H1 (cell line): ENCODE measurements at regions not wholly inside any gene's neighbourhood (a gene's known extent, or its start where the extent isn't known, plus 50 kb on each side); places are given as distances from the start of the nearest gene placed in this dataset.

Experiments
- CTCF ChIP-seq, 3 experiments: IDR thresholded peaks; 1 replicate in 2 of 3; 2 replicates in 1 of 3; pipeline versions ENCODE4 v1.5.1 to v1.6.1; 2011; ENCODE audit warnings: low read length in 3 of 3, mild to moderate bottlenecking in 3 of 3, inconsistent platforms in 2 of 3, low read depth in 1 of 3, moderate library complexity in 1 of 3; ENCODE audit not compliant: insufficient read depth in 1 of 3; ENCODE audit errors: control extremely low read depth in 1 of 3
- GABPA ChIP-seq: IDR thresholded peaks from 2 replicates; pipeline ENCODE4 v1.6.1; 2011; ENCODE audit warnings: mild to moderate bottlenecking, low read length, moderate library complexity, borderline replicate concordance; ENCODE audit not compliant: insufficient read depth
- HDAC2 ChIP-seq, 2 experiments: fragments of 300-600 bp in 1 of 2; sonication (generic) in 1 of 2; IDR thresholded peaks; 2 replicates each; pipeline ENCODE4 v1.6.1; 2011 to 2012; ENCODE audit warnings: low read depth in 2 of 2, low read length in 2 of 2, mild to moderate bottlenecking in 2 of 2, moderate library complexity in 2 of 2, borderline replicate concordance in 1 of 2, inconsistent platforms in 1 of 2
- POLR2A ChIP-seq, 2 experiments: IDR thresholded peaks; 1 replicate in 1 of 2; 2 replicates in 1 of 2; pipeline ENCODE4 v1.6.1; 2011; ENCODE audit warnings: low read depth in 2 of 2, low read length in 2 of 2, mild to moderate bottlenecking in 2 of 2; ENCODE audit errors: control extremely low read depth in 1 of 2
- SUZ12 ChIP-seq: fragments of 200-600 bp; sonication (generic); IDR thresholded peaks from 2 replicates; pipeline ENCODE4 v1.6.1; 2012; ENCODE audit warnings: mild to moderate bottlenecking, inconsistent platforms, low read length, moderate library complexity, mixed read lengths
- TEAD4 ChIP-seq: IDR thresholded peaks from 2 replicates; pipeline ENCODE4 v1.6.1; 2012; ENCODE audit warnings: low read depth, low read length, inconsistent platforms, mixed read lengths
- TF ChIP-seq, protein P1 (sequence below): IDR thresholded peaks from 2 replicates; pipeline ENCODE4 v1.6.1; 2012; ENCODE audit warnings: low read length, inconsistent platforms
- TF ChIP-seq, protein P2 (sequence below): IDR thresholded peaks from 2 replicates; pipeline ENCODE4 v1.6.1; 2012; ENCODE audit warnings: inconsistent platforms

DNA sequence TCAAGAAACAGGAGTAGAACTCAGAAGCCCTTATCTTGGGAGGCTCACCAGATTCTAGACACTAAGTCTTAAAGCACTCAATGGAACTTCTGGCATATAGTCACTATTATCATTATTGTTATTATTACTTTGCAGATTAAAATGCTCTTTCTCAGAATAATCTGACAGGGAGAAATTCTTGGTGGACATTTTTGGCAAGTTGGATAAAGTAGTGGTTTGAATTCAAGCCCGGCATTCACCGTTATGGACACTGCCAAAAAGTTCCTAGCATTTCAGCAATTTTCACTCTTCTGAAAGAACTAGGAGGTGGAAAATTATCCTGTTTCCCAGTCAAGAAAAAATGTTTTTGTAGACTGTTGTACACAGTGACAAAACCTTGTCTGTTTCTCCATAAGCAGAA lies 179.6 kb upstream of the ISX start:
- TF ChIP-seq SUZ12 (no peak), GABPA (no peak), CTCF (IDR thresholded peaks at IDR 0.05; ENCODE audit: control extremely low read depth in 1 of 3, insufficient read depth in 1 of 3, low read depth in 1 of 3, low read length in 3 of 3) (no peak), POLR2A (IDR thresholded peaks at IDR 0.05; ENCODE audit: control extremely low read depth in 1 of 2, low read depth in 2 of 2, low read length in 2 of 2) (no peak), TEAD4 (no peak), HDAC2 (IDR thresholded peaks at IDR 0.05; ENCODE audit: borderline replicate concordance in 1 of 2, low read depth in 2 of 2, low read length in 2 of 2) (no peak)
- TF ChIP-seq, protein P1, sequence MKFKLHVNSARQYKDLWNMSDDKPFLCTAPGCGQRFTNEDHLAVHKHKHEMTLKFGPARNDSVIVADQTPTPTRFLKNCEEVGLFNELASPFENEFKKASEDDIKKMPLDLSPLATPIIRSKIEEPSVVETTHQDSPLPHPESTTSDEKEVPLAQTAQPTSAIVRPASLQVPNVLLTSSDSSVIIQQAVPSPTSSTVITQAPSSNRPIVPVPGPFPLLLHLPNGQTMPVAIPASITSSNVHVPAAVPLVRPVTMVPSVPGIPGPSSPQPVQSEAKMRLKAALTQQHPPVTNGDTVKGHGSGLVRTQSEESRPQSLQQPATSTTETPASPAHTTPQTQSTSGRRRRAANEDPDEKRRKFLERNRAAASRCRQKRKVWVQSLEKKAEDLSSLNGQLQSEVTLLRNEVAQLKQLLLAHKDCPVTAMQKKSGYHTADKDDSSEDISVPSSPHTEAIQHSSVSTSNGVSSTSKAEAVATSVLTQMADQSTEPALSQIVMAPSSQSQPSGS: no peak
- TF ChIP-seq, protein P2, sequence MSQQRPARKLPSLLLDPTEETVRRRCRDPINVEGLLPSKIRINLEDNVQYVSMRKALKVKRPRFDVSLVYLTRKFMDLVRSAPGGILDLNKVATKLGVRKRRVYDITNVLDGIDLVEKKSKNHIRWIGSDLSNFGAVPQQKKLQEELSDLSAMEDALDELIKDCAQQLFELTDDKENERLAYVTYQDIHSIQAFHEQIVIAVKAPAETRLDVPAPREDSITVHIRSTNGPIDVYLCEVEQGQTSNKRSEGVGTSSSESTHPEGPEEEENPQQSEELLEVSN: no peak
